B cell (primary cell): ENCODE measurements at regions not wholly inside any gene's neighbourhood (a gene's known extent, or its start where the extent isn't known, plus 50 kb on each side); places are given as distances from the start of the nearest gene placed in this dataset.

Experiments
- ATAC-seq: fragments of 200-7000 bp; cut with Tn5 transposase; one replicate; pipeline ENCODE4 v1.10.0; 2021; ENCODE audit warnings: low read depth, mild to moderate bottlenecking, moderate number of reproducible peaks, moderate library complexity
- CTCF ChIA-PET: fragments of 350-600 bp; sonication (Branson Sonifier 250); formaldehyde crosslinking; loops from one replicate; lab custom pipeline; 2021; ENCODE audit warnings: antibody characterized with exemption, inconsistent platforms; lab: Charles Lee
- POLR2A ChIA-PET: fragments of 350-600 bp; sonication (Branson Sonifier 250); formaldehyde crosslinking; loops from one replicate; lab custom pipeline; 2021; ENCODE audit warnings: antibody characterized with exemption; lab: Charles Lee
- DNase-seq: peaks from one replicate; pipeline ENCODE4 v3.0.0; 2013
- H2AFZ ChIP-seq: 2 replicates; pipeline ENCODE4 v1.6.1; 2012; ENCODE audit warnings: mild to moderate bottlenecking, low read depth, low read length; ENCODE audit not compliant: insufficient read depth, poor library complexity, severe bottlenecking
- H3K27ac ChIP-seq, 2 donors: 1 replicate in 1 of 2; 2 replicates in 1 of 2; pipeline ENCODE4 v1.5.1; 2012 to 2013; ENCODE audit warnings: low read length in 2 of 2, mild to moderate bottlenecking in 2 of 2, moderate library complexity in 1 of 2
- H3K27me3 ChIP-seq, 4 experiments: fragments of 200-600 bp in 1 of 4; sonication (generic) in 1 of 4; replicated peaks in 1 of 4; 1 replicate in 2 of 4; 2 replicates in 2 of 4; pipeline versions ENCODE4 v1.6.1 to v1.7.0; 2013 to 2016; ENCODE audit warnings: low read length in 3 of 4, mild to moderate bottlenecking in 2 of 4, mixed read lengths in 1 of 4, moderate library complexity in 1 of 4; ENCODE audit not compliant: insufficient read depth in 4 of 4, control insufficient read depth in 3 of 4; ENCODE audit errors: control extremely low read depth in 1 of 4
- H3K36me3 ChIP-seq, 2 experiments: replicated peaks in 1 of 2; 1 replicate in 1 of 2; 2 replicates in 1 of 2; pipeline versions ENCODE4 v1.6.1 to v1.7.1; 2013; ENCODE audit warnings: low read length in 1 of 2; ENCODE audit not compliant: insufficient read depth in 2 of 2, control insufficient read depth in 1 of 2; ENCODE audit errors: control extremely low read depth in 1 of 2, extremely low read depth in 1 of 2
- H3K4me1 ChIP-seq, 2 donors: fragments of 200-600 bp in 1 of 2; sonication (generic) in 1 of 2; 1 replicate in 1 of 2; 2 replicates in 1 of 2; pipeline versions ENCODE4 v1.5.1 to v1.6.1; 2013 to 2017; ENCODE audit warnings: low read length in 2 of 2; ENCODE audit not compliant: control insufficient read depth in 2 of 2, insufficient read depth in 2 of 2
- H3K4me2 ChIP-seq: replicated peaks from 2 replicates; pipeline ENCODE3; 2012; ENCODE audit warnings: mild to moderate bottlenecking, low read depth, low read length; ENCODE audit not compliant: poor library complexity, severe bottlenecking
- H3K4me3 ChIP-seq, 5 experiments: fragments of 200-600 bp in 1 of 5; sonication (generic) in 1 of 5; 1 replicate in 3 of 5; 2 replicates in 2 of 5; pipeline versions ENCODE4 v1.5.1 to v1.7.0; 2011 to 2016; ENCODE audit warnings: low read length in 4 of 5, mild to moderate bottlenecking in 4 of 5, low read depth in 2 of 5, control low read depth in 1 of 5, moderate library complexity in 1 of 5; ENCODE audit not compliant: insufficient read depth in 1 of 5; ENCODE audit errors: control extremely low read depth in 1 of 5, extremely low read depth in 1 of 5
- H3K79me2 ChIP-seq: fragments of 200-600 bp; sonication (generic); one replicate; pipeline ENCODE4 v1.6.0; 2016; ENCODE audit warnings: low read length; ENCODE audit not compliant: control insufficient read depth, insufficient read depth
- H3K9ac ChIP-seq: fragments of 200-600 bp; sonication (generic); 2 replicates; pipeline ENCODE4 v1.6.1; 2017; ENCODE audit warnings: mild to moderate bottlenecking, low read length, moderate library complexity
- H3K9me3 ChIP-seq, 3 donors: one replicate each; pipeline versions ENCODE4 v1.6.1 to v1.7.1; 2013; ENCODE audit warnings: low read length in 2 of 3; ENCODE audit not compliant: control insufficient read depth in 2 of 3, insufficient read depth in 1 of 3; ENCODE audit errors: control extremely low read depth in 1 of 3
- H4K20me1 ChIP-seq: 2 replicates; pipeline ENCODE4 v1.6.0; 2012; ENCODE audit warnings: mild to moderate bottlenecking, low read length; ENCODE audit not compliant: insufficient read depth, control insufficient read depth, poor library complexity, severe bottlenecking
- H3K27ac Mint-ChIP-seq: one replicate; pipeline ENCODE4 v1.8.0; 2021; ENCODE audit warnings: mixed read lengths
- H3K27me3 Mint-ChIP-seq: one replicate; pipeline ENCODE4 v1.8.0; 2021; ENCODE audit warnings: mixed read lengths
- H3K4me1 Mint-ChIP-seq: one replicate; pipeline ENCODE4 v1.8.0; 2021; ENCODE audit warnings: mixed read lengths
- H3K4me3 Mint-ChIP-seq: one replicate; pipeline ENCODE4 v1.8.0; 2021; ENCODE audit warnings: mixed read lengths
- H3K9me3 Mint-ChIP-seq: one replicate; pipeline ENCODE4 v1.8.0; 2022; ENCODE audit warnings: mixed read lengths; ENCODE audit not compliant: insufficient read depth
- CTCF ChIP-seq: fragments of 200-600 bp; IDR thresholded peaks from one replicate; pipeline ENCODE4 v1.8.0; 2022; ENCODE audit warnings: antibody characterized with exemption, mild to moderate bottlenecking
- EZH2 ChIP-seq: IDR thresholded peaks from 2 replicates; pipeline ENCODE4 v1.6.1; 2012; ENCODE audit warnings: borderline replicate concordance, low read depth, mild to moderate bottlenecking, moderate library complexity, low read length; ENCODE audit not compliant: insufficient read depth, poor library complexity, severe bottlenecking
- WGBS: methylation state at CpG from one replicate; pipeline ENCODE4 v1.1.5; 2013; ENCODE audit warnings: missing lambda C conversion rate; ENCODE audit not compliant: insufficient coverage; 5-methylcytosine and 5-hydroxymethylcytosine counted together
- intact Hi-C: fragments of 100-400 bp; cut with micrococcal nuclease; formaldehyde crosslinking; loops from one replicate; pipeline ENCODE4 v1.10.0; 2022

GRCh38 chr18:76565238-76566173 lies 70.5 kb upstream of the ZNF516 start:
- WGBS, result 46% methylated on average over 19 of the region's 23 CpGs
- ChIA-PET CTCF (no interaction called here), POLR2A (no interaction called here)
- peak overlapping the region; percentile 9 for H2AFZ ChIP-seq
- intact Hi-C loops, result no loop called here
- no peaks in the 10 kb centered on the region for H3K36me3 ChIP-seq
- Mint-ChIP-seq H3K4me1 (peaks cover 3% of the 10 kb centered on the region), H3K9me3 (no peaks in the 10 kb centered on the region), H3K4me3 (peak overlapping the region; percentile 14), H3K27ac (no peak overlapping the region), H3K27me3 (peaks cover 28% of the 10 kb centered on the region)
- no peak overlapping the region for H3K9ac ChIP-seq
- H4K20me1 ChIP-seq, result no peaks in the 10 kb centered on the region
- TF ChIP-seq CTCF, result no peak
- no peak for TF ChIP-seq EZH2
- ATAC-seq, result no peak
- peaks cover 0 to 2% (median 0%) of the 10 kb centered on the region in 4 experiments for H3K27me3 ChIP-seq
- DNase-seq, result no peak
- peaks cover 0 to 24% (median 0%) of the 10 kb centered on the region in 3 donors for H3K9me3 ChIP-seq
- H3K4me1 ChIP-seq, result peaks cover 0 to 3% of the 10 kb centered on the region in 2 donors
- no peak overlapping the region for H3K27ac ChIP-seq
- no peak overlapping the region for H3K4me2 ChIP-seq
- H3K79me2 ChIP-seq, result no peaks in the 10 kb centered on the region
- H3K4me3 ChIP-seq, result peak overlapping the region in 1 of 5 experiments; percentile 47

- no peak for ATAC-seq
- Histone ChIP-seq H3K27me3 (peaks cover 0 to 2% (median 0%) of the 10 kb centered on the region in 4 experiments), H3K4me3 (peak overlapping the region in 1 of 5 experiments; percentile 47), H3K79me2 (no peaks in the 10 kb centered on the region), H3K9me3 (peaks cover 0 to 24% (median 0%) of the 10 kb centered on the region in 3 donors), H3K9ac (no peak overlapping the region), H2AFZ (no peak overlapping the region), H3K4me2 (no peak overlapping the region), H3K27ac (no peak overlapping the region), H3K4me1 (peaks cover 0 to 3% of the 10 kb centered on the region in 2 donors), H3K36me3 (no peaks in the 10 kb centered on the region), H4K20me1 (no peaks in the 10 kb centered on the region)
- TF ChIP-seq CTCF, result no peak
- TF ChIP-seq EZH2, result no peak
- Mint-ChIP-seq H3K4me1 (peaks cover 3% of the 10 kb centered on the region), H3K27me3 (peaks cover 30% of the 10 kb centered on the region), H3K27ac (no peak overlapping the region), H3K9me3 (no peaks in the 10 kb centered on the region), H3K4me3 (no peak overlapping the region)
- no CpG with 5 or more reads among the region's 4 CpGs for WGBS
- POLR2A ChIA-PET, result no interaction called here
- DNase-seq, result no peak
- intact Hi-C loops, result no loop called here
- CTCF ChIA-PET, result no interaction called here
These were observed 69.7 kb upstream of the ZNF516 start for GRCh38 chr18:76564655-76565237.
